RWPE1 (cell line): ENCODE measurements at regions not wholly inside any gene's neighbourhood (a gene's known extent, or its start where the extent isn't known, plus 50 kb on each side); places are given as distances from the start of the nearest gene placed in this dataset.

Experiments used
- CTCF ChIA-PET: fragments of 350-600 bp; sonication (Branson Sonifier 250); formaldehyde crosslinking; extraction: SDS; loops from one replicate; lab custom pipeline; 2021; lab: Yijun Ruan, JAX
- POLR2A ChIA-PET: fragments of 400-600 bp; formaldehyde crosslinking; extraction: SDS; loops from one replicate; lab custom pipeline; 2020; ENCODE audit warnings: antibody characterized with exemption; ENCODE audit not compliant: low non-redundant PET; lab: Yijun Ruan, JAX
- DNase-seq: peaks from one replicate; pipeline ENCODE4 v3.0.0; 2012; ENCODE audit warnings: low spot score
- H3K27ac ChIP-seq: fragments of 450-650 bp; 2 replicates; pipeline ENCODE4 v1.5.1; 2017
- CTCF ChIP-seq: fragments of 450-650 bp; conservative IDR thresholded peaks from 2 replicates; pipeline ENCODE4 v1.5.1; 2017; ENCODE audit warnings: low read depth, mild to moderate bottlenecking

- CTCF ChIA-PET = interaction anchor here (0.5 kb wide), 1 partner anchor 745 kb away, joined by 4 read pairs; no protein-coding TSS in a partner anchor
- no peak overlapping the region for H3K27ac ChIP-seq
- POLR2A ChIA-PET = no interaction called here
- no peak for TF ChIP-seq CTCF
- DNase-seq = no peak
Measured at GRCh38 chr2:67565262-67565661, 168.1 kb downstream of the ETAA1 start.

- H3K27ac ChIP-seq = no peak overlapping the region
- POLR2A ChIA-PET = no interaction called here
- no peak for TF ChIP-seq CTCF
- CTCF ChIA-PET = interaction anchor here (0.5 kb wide), 1 partner anchor 745 kb away, joined by 4 read pairs; no protein-coding TSS in a partner anchor
- DNase-seq = peak; percentile 37
Measured at GRCh38 chr2:67565761-67566160, 168.6 kb downstream of the ETAA1 start.

- no peak for DNase-seq
- no peak for TF ChIP-seq CTCF
- no peak overlapping the region for H3K27ac ChIP-seq
- ChIA-PET POLR2A (no interaction called here), CTCF (no interaction called here)
Measured at GRCh38 chr2:67566285-67566684, 169.2 kb downstream of the ETAA1 start.

- CTCF ChIA-PET = interaction anchor here (0.7 kb wide), 1 partner anchor 34 kb away, joined by 3 read pairs; no protein-coding TSS in a partner anchor
- POLR2A ChIA-PET = no interaction called here
- H3K27ac ChIP-seq = no peak overlapping the region
Measured at GRCh38 chr2:67566958-67567635, 170.0 kb downstream of the ETAA1 start.

GRCh38 chr2:67567886-67568285, 170.8 kb downstream of the ETAA1 start:
- H3K27ac ChIP-seq = no peak overlapping the region
- no peak for DNase-seq
- no peak for TF ChIP-seq CTCF
- POLR2A ChIA-PET = no interaction called here
- CTCF ChIA-PET = no interaction called here

More at GRCh38 chr2:67566958-67567635, 170.0 kb downstream of the ETAA1 start:
- TF ChIP-seq CTCF = no peak
- DNase-seq = no peak

GRCh38 chr2:67570611-67571010, 173.5 kb downstream of the ETAA1 start:
- no peak for DNase-seq
- ChIA-PET POLR2A (no interaction called here), CTCF (no interaction called here)
- no peak overlapping the region for H3K27ac ChIP-seq
- TF ChIP-seq CTCF = no peak
